Keratinocyte (primary cell): ENCODE measurements at regions not wholly inside any gene's neighbourhood (a gene's known extent, or its start where the extent isn't known, plus 50 kb on each side); places are given as distances from the start of the nearest gene placed in this dataset.

Experiments
- DNase-seq: peaks from one replicate; pipeline ENCODE4 v3.0.0-alpha.2; 2011; ENCODE audit warnings: low read depth, missing footprints, low spot score
- FAIRE-seq: peaks from 2 replicates; lab custom pipeline; 2011; peaks lifted over from hg19 to GRCh38; lab: Jason Lieb, UNC
- H2AFZ ChIP-seq: 2 replicates; pipeline ENCODE4 v1.6.0; 2012; ENCODE audit warnings: low read length, control low read depth, inconsistent platforms; ENCODE audit not compliant: control insufficient read depth
- H3K27ac ChIP-seq: 2 replicates; pipeline ENCODE4 v1.5.1; 2011; ENCODE audit warnings: low read length; ENCODE audit not compliant: control insufficient read depth, insufficient read depth
- H3K27me3 ChIP-seq: 3 replicates; pipeline ENCODE4 v1.6.0; 2011; ENCODE audit warnings: low read length; ENCODE audit not compliant: control insufficient read depth, insufficient read depth; ENCODE audit errors: extremely low read depth
- H3K36me3 ChIP-seq, 2 experiments: 2 replicates in 1 of 2; 3 replicates in 1 of 2; pipeline ENCODE4 v1.5.1; 2011; ENCODE audit warnings: low read length in 2 of 2, mild to moderate bottlenecking in 1 of 2; ENCODE audit not compliant: control insufficient read depth in 2 of 2, insufficient read depth in 2 of 2; ENCODE audit errors: extremely low read depth in 1 of 2
- H3K4me1 ChIP-seq: 3 replicates; pipeline ENCODE4 v1.5.1; 2011; ENCODE audit warnings: low read length; ENCODE audit not compliant: control insufficient read depth, insufficient read depth; ENCODE audit errors: extremely low read depth
- H3K4me2 ChIP-seq: 3 replicates; pipeline ENCODE4 v1.6.0; 2011; ENCODE audit warnings: low read depth, low read length; ENCODE audit not compliant: control insufficient read depth, insufficient read depth; ENCODE audit errors: extremely low read depth
- H3K4me3 ChIP-seq, 3 experiments: fragments of 200-600 bp in 1 of 3; sonication (generic) in 1 of 3; 2 replicates in 2 of 3; 3 replicates in 1 of 3; pipeline ENCODE4 v1.5.1; 2011 to 2016; ENCODE audit warnings: low read length in 3 of 3, mild to moderate bottlenecking in 3 of 3, control low read depth in 2 of 3, inconsistent platforms in 1 of 3, low read depth in 1 of 3, mixed read lengths in 1 of 3, mixed run types in 1 of 3, moderate library complexity in 1 of 3; ENCODE audit not compliant: control insufficient read depth in 2 of 3, insufficient read depth in 2 of 3; ENCODE audit errors: extremely low read depth in 1 of 3
- H3K79me2 ChIP-seq: 2 replicates; pipeline ENCODE4 v1.6.0; 2012; ENCODE audit warnings: low read length; ENCODE audit not compliant: control insufficient read depth, insufficient read depth
- H3K9ac ChIP-seq: 3 replicates; pipeline ENCODE4 v1.6.0; 2011; ENCODE audit warnings: low read length; ENCODE audit not compliant: control insufficient read depth, insufficient read depth; ENCODE audit errors: extremely low read depth
- H3K9me1 ChIP-seq: 3 replicates; pipeline ENCODE4 v1.6.0; 2011; ENCODE audit warnings: low read length; ENCODE audit not compliant: control insufficient read depth, insufficient read depth; ENCODE audit errors: extremely low read depth
- H3K9me3 ChIP-seq: 2 replicates; pipeline ENCODE4 v1.5.1; 2012; ENCODE audit warnings: low read depth, low read length; ENCODE audit not compliant: control insufficient read depth
- H4K20me1 ChIP-seq: 3 replicates; pipeline ENCODE4 v1.6.0; 2011; ENCODE audit warnings: low read length; ENCODE audit not compliant: control insufficient read depth, insufficient read depth; ENCODE audit errors: extremely low read depth
- CTCF ChIP-seq, 3 experiments: IDR thresholded peaks in 1 of 3; conservative IDR thresholded peaks in 1 of 3; optimal IDR thresholded peaks in 1 of 3; 2 replicates in 2 of 3; 3 replicates in 1 of 3; pipeline versions ENCODE3 to v1.5.1; 2011; ENCODE audit warnings: low read length in 3 of 3, mild to moderate bottlenecking in 3 of 3, moderate library complexity in 2 of 3, control low read depth in 1 of 3, inconsistent platforms in 1 of 3; ENCODE audit not compliant: insufficient read depth in 2 of 3; ENCODE audit errors: extremely low read depth in 1 of 3
- EZH2 ChIP-seq: IDR thresholded peaks from one replicate; pipeline ENCODE4 v1.6.1; 2012; ENCODE audit warnings: inconsistent platforms, mild to moderate bottlenecking, low read length, moderate library complexity
- dilution Hi-C: fragments of 300-500 bp; cut with MboI; formaldehyde crosslinking; loops from one replicate; pipeline ENCODE4 v1.7.0; 2020; ENCODE audit warnings: low sequenced_read_pairs; ENCODE audit not compliant: extremely low pct_ligation_motif_present

DNA sequence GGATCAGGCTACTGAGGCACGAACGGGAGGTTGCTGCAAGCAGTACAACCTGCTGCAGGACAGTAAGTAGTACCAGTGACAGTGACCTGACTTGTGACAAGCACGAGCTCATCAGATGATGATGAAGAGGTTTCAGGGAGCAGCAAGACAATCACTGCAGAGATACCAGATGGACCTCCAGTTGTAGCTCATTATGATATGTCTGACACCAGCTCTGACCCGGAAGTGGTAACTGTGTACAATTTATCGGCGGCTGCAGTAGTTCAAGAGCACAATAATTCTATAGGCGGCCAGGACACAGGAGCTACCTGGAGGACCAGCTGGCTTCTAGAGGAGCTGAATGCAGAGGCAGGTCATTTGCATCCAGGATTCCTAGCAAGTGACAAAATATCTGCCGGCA is 64.0 kb upstream of the GULP1 start:
- no peaks in the 10 kb centered on the region for H3K4me1 ChIP-seq
- no peak overlapping the region for H3K4me2 ChIP-seq
- no peaks in the 10 kb centered on the region for H3K9me1 ChIP-seq
- dilution Hi-C loops: no loop called here
- TF ChIP-seq CTCF (optimal IDR thresholded peaks at IDR 0.05 in 1 of 3, IDR thresholded peaks at IDR 0.05 in 1 of 3, conservative IDR thresholded peaks at IDR 0.05 in 1 of 3; ENCODE audit: extremely low read depth in 1 of 3, insufficient read depth in 2 of 3, low read length in 3 of 3) (no peak), EZH2 (no peak)
- no peak for DNase-seq
- FAIRE-seq: no peak
- no peaks in the 10 kb centered on the region for H3K79me2 ChIP-seq
- no peaks in the 10 kb centered on the region for H4K20me1 ChIP-seq
- H3K27me3 ChIP-seq: no peaks in the 10 kb centered on the region
- no peaks in the 10 kb centered on the region for H3K9me3 ChIP-seq
- H3K4me3 ChIP-seq: no peak overlapping the region
- H2AFZ ChIP-seq: no peak overlapping the region
- H3K36me3 ChIP-seq: no peaks in the 10 kb centered on the region
- no peak overlapping the region for H3K27ac ChIP-seq
- H3K9ac ChIP-seq: no peak overlapping the region

DNA sequence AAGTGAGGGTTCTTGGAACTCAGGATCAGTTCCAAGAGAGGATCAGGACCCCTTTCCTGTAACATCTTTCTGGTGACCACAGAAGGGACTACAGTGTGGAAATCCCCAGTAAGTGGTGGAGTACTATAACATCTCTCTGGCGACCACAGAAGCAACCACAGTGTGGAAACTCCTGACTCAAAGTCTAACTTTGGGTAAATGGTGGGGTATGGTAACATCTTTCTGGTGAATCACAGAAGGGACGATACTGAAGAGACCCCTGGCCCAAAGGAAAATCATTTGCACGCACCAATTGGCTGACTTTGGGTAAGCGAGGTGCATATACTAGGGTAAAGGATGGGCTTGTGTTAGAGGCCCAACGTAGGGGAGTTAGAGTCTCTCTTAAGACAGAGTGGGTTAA is 56.3 kb upstream of the GULP1 start:
- H3K27me3 ChIP-seq: no peaks in the 10 kb centered on the region
- no peak for TF ChIP-seq CTCF (optimal IDR thresholded peaks at IDR 0.05 in 1 of 3, IDR thresholded peaks at IDR 0.05 in 1 of 3, conservative IDR thresholded peaks at IDR 0.05 in 1 of 3; ENCODE audit: extremely low read depth in 1 of 3, insufficient read depth in 2 of 3, low read length in 3 of 3)
- no peak for TF ChIP-seq EZH2
- H3K4me3 ChIP-seq: no peak overlapping the region
- FAIRE-seq (no peak), DNase-seq (no peak)
- no peaks in the 10 kb centered on the region for H3K79me2 ChIP-seq
- H3K4me1 ChIP-seq: no peaks in the 10 kb centered on the region
- no peak overlapping the region for H3K9ac ChIP-seq
- H3K9me3 ChIP-seq: no peaks in the 10 kb centered on the region
- H3K36me3 ChIP-seq: no peaks in the 10 kb centered on the region
- dilution Hi-C loops: no loop called here
- no peak overlapping the region for H3K27ac ChIP-seq
- H2AFZ ChIP-seq: no peak overlapping the region
- H4K20me1 ChIP-seq: no peaks in the 10 kb centered on the region
- no peak overlapping the region for H3K4me2 ChIP-seq
- no peaks in the 10 kb centered on the region for H3K9me1 ChIP-seq
